Neutrophil (primary cell): ENCODE measurements at regions not wholly inside any gene's neighbourhood (a gene's known extent, or its start where the extent isn't known, plus 50 kb on each side); places are given as distances from the start of the nearest gene placed in this dataset.
"Not testable (repeated sequence)": the region's sequence is repeated elsewhere in the genome, so short reads cannot be mapped to it uniquely, and the experiment has no call there.

ENCODE experiments used
- H3K27ac ChIP-seq: fragments of 200-600 bp; sonication (generic); 2 replicates; pipeline ENCODE4 v1.5.1; 2016; ENCODE audit warnings: mild to moderate bottlenecking, moderate library complexity
- H3K27me3 ChIP-seq: fragments of 200-600 bp; sonication (generic); 2 replicates; pipeline ENCODE4 v1.6.0; 2016; ENCODE audit warnings: mild to moderate bottlenecking
- H3K36me3 ChIP-seq: fragments of 200-600 bp; sonication (generic); 2 replicates; pipeline ENCODE4 v1.5.1; 2017
- H3K4me1 ChIP-seq, 2 experiments: fragments of 200-600 bp in 1 of 2; sonication (generic) in 1 of 2; 1 replicate in 1 of 2; 2 replicates in 1 of 2; pipeline versions ENCODE4 v1.5.1 to v1.6.1; 2013 to 2016; ENCODE audit warnings: low read depth in 1 of 2, low read length in 1 of 2, mild to moderate bottlenecking in 1 of 2, moderate library complexity in 1 of 2; ENCODE audit not compliant: control insufficient read depth in 1 of 2, insufficient read depth in 1 of 2
- H3K4me3 ChIP-seq, 2 experiments: fragments of 200-600 bp in 1 of 2; sonication (generic) in 1 of 2; 1 replicate in 1 of 2; 2 replicates in 1 of 2; pipeline ENCODE4 v1.5.1; 2013 to 2016; ENCODE audit warnings: low read depth in 1 of 2, low read length in 1 of 2, mild to moderate bottlenecking in 1 of 2, moderate library complexity in 1 of 2
- H3K9me3 ChIP-seq: fragments of 200-600 bp; sonication (generic); 2 replicates; pipeline ENCODE4 v1.5.1; 2016
- CTCF ChIP-seq: fragments of 200-600 bp; sonication (generic); IDR thresholded peaks from 2 replicates; pipeline ENCODE4 v1.5.1; 2016; ENCODE audit warnings: antibody characterized with exemption

GRCh38 chr19:5285955-5286354 is 54.7 kb downstream of the PTPRS start:
- Histone ChIP-seq H3K9me3 (no peaks in the 10 kb centered on the region), H3K27ac (no peak overlapping the region), H3K4me3 (no peak overlapping the region), H3K4me1 (no peaks in the 10 kb centered on the region), H3K36me3 (no peaks in the 10 kb centered on the region), H3K27me3 (peaks cover 13% of the 10 kb centered on the region)
- TF ChIP-seq CTCF: no peak

- H3K9me3 ChIP-seq: no peaks in the 10 kb centered on the region
- H3K27ac ChIP-seq: no peak overlapping the region
- H3K36me3 ChIP-seq: no peaks in the 10 kb centered on the region
- TF ChIP-seq CTCF: no peak
- H3K4me3 ChIP-seq: no peak overlapping the region
- H3K4me1 ChIP-seq: no peaks in the 10 kb centered on the region
- peaks cover 6% of the 10 kb centered on the region for H3K27me3 ChIP-seq
Observed at GRCh38 chr19:5285311-5285710, 55.3 kb downstream of the PTPRS start.

GRCh38 chr19:5282901-5283300 is 57.7 kb downstream of the PTPRS start:
- TF ChIP-seq CTCF: no peak
- Histone ChIP-seq H3K27me3 (no peaks in the 10 kb centered on the region), H3K9me3 (no peaks in the 10 kb centered on the region), H3K27ac (no peak overlapping the region), H3K4me3 (no peak overlapping the region), H3K36me3 (no peaks in the 10 kb centered on the region), H3K4me1 (no peaks in the 10 kb centered on the region)

GRCh38 chr19:5281588-5281987 is 59.0 kb downstream of the PTPRS start:
- H3K4me1 ChIP-seq: no peaks in the 10 kb centered on the region
- H3K4me3 ChIP-seq: no peak overlapping the region
- no peaks in the 10 kb centered on the region for H3K27me3 ChIP-seq
- H3K27ac ChIP-seq: no peak overlapping the region
- TF ChIP-seq CTCF: no peak
- no peaks in the 10 kb centered on the region for H3K9me3 ChIP-seq
- H3K36me3 ChIP-seq: no peaks in the 10 kb centered on the region

- H3K4me1 ChIP-seq, H3K4me3 ChIP-seq, H3K27me3 ChIP-seq, H3K27ac ChIP-seq, H3K36me3 ChIP-seq, H3K9me3 ChIP-seq: not testable (repeated sequence)
Observed at GRCh38 chr19:5275668-5276067, 64.9 kb downstream of the PTPRS start.

- H3K4me3 ChIP-seq: no peak overlapping the region
- H3K27ac ChIP-seq: no peak overlapping the region
- no peak for TF ChIP-seq CTCF
- no peaks in the 10 kb centered on the region for H3K27me3 ChIP-seq
- H3K4me1 ChIP-seq: no peaks in the 10 kb centered on the region
- no peaks in the 10 kb centered on the region for H3K36me3 ChIP-seq
- H3K9me3 ChIP-seq: no peaks in the 10 kb centered on the region
Observed at GRCh38 chr19:5273782-5274181, 66.8 kb downstream of the PTPRS start.
